KG1 (cell line): ENCODE measurements at regions not wholly inside any gene's neighbourhood (a gene's known extent, or its start where the extent isn't known, plus 50 kb on each side); places are given as distances from the start of the nearest gene placed in this dataset.
"Not testable (repeated sequence)": the region's sequence is repeated elsewhere in the genome, so short reads cannot be mapped to it uniquely, and the experiment has no call there.

Source experiments
- DNase-seq: peaks from one replicate; lab custom pipeline; 2025; lab: John Stamatoyannopoulos, UW

DNA sequence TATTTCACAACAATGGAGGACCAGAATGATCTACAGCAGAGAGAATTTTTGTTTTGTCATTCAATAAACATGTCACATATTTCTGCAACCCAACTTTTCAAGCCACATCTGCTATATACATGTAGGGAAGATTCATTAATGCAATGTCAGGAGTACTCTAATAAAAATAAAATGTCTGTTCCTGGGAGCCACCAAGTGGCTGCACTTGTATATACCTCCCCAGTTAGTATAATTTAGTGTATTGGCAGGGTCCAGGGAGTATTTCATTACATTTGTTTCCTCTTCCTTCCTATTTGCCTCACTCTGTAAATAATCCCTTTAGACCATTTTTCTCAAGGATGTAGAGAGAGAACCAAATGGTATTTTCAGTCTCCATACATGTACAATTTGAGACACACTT, 1169.0 kb downstream of the DIAPH3 start:
- DNase-seq: no peak

GRCh38 chr13:58998716-58999115, 1165.0 kb downstream of the DIAPH3 start:
- DNase-seq: no peak

GRCh38 chr13:58999851-59000250, 1163.9 kb downstream of the DIAPH3 start:
- no peak for DNase-seq

GRCh38 chr13:59000770-59001169, 1163.0 kb downstream of the DIAPH3 start:
- DNase-seq: no peak

DNA sequence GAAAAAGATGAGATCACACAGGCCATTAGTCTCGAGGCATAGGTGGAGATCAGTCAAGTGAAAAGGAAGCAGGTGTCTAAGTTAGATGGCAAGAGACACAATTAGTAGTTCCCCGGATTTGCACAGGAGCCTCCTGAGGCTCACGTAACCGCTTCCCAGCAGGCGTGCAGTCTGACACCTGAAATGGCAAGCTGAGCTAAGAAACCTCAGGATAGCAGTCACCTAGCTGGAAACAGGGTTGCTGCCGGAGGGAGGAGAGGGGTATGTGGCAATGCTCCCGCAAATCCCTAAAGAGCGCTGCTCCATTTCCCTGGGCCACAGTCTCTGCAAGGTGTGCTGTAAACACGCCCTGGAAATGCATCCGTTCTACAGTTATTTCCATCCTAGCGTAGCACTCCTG, 1151.0 kb downstream of the DIAPH3 start:
- no peak for DNase-seq

DNA sequence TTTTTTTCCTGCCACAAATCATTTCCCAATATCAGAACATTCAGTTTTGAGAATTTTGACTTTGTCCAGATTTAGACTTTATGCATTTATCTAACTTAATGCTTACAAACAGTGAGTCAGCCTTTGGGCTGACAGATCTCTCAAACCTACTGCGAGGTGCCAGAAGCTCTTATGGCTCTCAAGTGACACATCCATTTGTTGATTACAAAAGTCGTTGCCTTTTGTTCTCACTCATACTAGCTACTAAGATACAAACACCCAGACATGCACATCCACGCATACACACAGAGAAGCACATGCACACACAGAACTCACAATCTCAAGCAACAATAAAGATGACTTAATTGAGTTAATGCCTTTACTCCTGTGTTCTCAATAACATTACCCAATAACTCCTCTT, 1147.5 kb downstream of the DIAPH3 start:
- no peak for DNase-seq

DNA sequence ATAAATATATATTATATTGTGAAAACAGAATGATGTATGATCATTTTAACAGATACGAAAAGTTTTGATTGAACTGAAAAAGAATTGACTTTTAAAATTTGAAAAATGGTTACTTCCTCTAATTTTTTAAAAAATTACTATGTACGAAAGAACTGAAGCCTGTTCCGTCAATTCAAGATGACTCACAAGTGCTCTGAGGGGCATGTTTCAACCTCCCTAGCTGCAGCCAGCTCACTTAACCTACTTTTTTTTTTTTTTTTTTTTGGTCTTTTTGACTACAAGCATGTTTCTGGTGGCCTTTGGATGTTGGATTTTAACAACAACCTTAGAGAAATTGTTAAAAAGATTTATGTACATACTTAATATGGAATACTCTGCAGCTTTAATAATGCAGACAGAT, 1139.3 kb downstream of the DIAPH3 start:
- DNase-seq: no peak

DNA sequence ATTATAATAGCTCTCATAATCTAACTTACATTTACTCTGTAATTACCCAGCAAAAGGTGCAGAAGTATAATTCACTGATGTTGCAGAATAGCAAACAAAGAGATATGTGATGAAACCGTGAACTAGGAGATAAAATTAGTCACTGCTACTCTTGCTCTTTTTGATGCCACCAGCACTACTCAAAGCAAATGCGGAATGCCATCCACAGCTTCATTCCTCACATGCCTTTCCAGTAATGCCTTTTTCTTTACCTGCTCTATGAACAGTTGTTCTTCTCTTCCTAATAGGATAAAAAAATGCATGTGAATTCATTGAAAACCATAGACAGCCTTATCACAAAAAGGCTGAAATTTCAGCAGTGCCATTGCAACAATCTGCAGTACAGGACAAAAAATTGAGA, 1129.5 kb downstream of the DIAPH3 start:
- no peak for DNase-seq

GRCh38 chr13:59038824-59039223, 1124.9 kb downstream of the DIAPH3 start:
- no peak for DNase-seq

DNA sequence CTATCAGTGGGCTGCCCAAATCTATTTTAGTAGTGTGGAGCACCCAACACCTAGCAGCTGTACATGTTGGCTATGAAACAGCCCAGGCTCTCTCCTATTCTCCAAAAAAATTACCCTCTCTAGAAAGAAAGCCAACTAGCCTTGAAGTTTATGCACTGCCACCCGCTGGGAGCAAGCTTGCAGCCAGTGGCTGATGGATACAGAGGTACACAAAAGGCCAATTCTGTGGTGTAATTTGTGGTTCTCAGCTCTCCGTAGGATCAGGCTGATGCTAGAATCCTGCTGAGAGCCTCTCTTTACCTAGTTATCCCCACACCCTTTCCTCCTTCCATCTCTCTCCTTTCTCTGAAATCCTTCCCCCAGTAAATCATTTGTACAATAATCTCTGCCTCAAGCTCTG, 1120.7 kb downstream of the DIAPH3 start:
- no peak for DNase-seq

- DNase-seq: no peak
Observed at GRCh38 chr13:59047546-59047945, 1116.2 kb downstream of the DIAPH3 start.

- no peak for DNase-seq
Observed at GRCh38 chr13:59061621-59062020, 1102.1 kb downstream of the DIAPH3 start.

DNA sequence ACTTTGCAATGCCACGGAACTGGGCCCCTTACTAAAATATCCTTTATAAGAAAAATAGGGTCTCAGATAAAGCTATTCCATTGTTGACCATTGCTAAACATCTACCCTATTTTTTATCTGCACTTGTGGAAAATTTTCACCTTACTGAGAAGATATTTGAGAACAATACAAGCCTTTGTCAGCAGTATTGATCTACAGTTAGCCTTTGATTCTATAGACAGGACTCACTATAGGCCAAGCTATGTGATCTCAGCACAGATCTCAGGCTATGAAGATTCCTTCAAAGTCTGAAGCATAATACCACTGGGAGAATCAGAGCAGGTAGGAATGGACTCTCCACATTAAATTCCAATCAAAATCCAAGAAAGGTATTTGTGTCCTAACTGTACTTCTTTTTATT, 1099.7 kb downstream of the DIAPH3 start:
- DNase-seq: no peak

- not testable (repeated sequence) for DNase-seq
Observed at GRCh38 chr13:59076386-59076785, 1087.3 kb downstream of the DIAPH3 start.

- no peak for DNase-seq
Observed at GRCh38 chr13:59086147-59086546, 1077.6 kb downstream of the DIAPH3 start.

GRCh38 chr13:59088716-59089115, 1075.0 kb downstream of the DIAPH3 start:
- DNase-seq: no peak

DNA sequence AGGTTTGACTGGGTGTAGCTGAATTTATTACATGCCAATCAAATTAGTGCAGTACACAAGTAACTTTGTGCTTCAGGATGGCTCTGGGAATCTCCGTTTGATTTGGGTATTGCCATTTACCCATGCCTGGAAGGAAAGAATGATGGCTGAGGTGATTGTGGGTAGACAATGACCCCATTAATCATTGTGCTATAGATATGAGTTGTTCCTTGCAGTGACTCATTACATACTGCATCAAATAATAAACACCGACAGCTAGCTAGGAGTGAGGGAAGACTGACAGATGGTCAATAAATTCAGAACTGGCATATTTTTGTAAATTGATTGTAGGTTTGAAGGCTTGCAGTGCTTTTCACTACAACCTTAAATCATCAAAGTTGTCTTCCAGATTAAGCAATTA, 1069.5 kb downstream of the DIAPH3 start:
- no peak for DNase-seq

DNA sequence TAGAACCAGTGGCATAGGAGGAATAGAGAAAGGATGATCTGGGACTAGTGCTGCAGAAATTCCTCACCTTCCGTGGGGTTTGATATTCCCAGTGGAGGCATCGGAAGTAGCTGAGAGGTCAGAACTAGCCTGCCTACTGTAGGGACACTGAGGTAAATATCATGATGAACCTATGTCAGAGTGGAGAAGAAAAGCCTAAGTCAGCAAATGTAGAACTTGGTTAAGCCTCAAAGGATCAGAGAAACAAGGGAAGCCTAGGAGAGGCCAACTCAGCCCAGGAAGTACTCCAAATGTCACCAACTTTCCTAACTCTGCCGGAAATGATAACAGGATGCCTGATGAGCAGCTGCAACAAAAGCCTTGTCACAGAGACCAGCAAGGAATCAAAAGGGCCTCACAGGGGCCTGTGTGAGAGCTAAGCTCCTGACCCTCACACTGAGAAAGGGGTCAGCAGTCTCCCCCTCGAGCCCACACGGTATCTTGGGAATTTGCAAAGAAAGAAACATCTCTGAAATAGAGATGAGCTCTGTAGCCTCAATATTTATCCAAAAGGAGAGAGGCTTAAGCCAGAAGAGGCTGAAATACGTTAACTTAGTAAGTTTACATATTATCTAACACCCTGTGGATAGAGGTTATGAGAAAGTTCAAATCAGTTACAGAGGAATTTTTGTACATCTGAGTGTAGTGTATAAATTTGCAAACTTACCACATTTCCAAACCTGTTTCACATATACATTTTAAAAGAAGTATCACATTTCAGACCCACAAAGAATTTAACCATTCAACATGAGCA, 1064.3 kb downstream of the DIAPH3 start:
- no peak for DNase-seq

DNA sequence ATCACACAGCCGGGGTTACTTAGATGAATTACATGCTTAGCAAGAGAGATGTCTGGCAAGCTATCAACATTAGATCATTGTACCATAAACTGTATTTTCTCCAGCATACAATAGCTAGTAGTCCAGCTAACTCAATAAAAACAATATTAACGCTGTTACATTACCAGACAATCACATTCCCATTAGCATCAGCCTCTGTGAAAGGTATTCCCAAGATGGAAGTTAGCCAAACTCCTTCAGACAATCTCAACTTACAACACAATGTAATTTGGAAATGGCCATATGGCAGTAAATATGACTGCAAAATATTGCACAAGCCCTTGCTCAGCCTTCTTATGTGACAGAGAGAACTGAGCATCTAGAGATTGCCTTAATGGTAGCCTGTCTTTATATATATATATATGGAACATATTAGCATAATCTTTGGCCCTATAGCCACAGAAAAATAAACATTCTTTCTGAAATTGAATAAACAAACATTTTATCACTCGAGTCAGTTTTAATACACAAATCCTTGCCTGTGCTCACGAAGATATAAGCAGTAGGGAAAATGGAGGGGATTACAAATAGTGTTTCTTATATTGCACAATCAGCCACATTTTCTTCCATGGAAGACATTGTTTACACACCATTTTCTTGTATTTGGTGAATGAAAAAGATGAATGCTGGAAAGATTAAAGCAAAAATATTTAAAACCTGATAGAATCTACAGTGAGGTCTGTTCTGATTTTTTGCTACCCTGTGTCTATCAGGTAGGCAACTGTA, 1060.5 kb downstream of the DIAPH3 start:
- DNase-seq: no peak

DNA sequence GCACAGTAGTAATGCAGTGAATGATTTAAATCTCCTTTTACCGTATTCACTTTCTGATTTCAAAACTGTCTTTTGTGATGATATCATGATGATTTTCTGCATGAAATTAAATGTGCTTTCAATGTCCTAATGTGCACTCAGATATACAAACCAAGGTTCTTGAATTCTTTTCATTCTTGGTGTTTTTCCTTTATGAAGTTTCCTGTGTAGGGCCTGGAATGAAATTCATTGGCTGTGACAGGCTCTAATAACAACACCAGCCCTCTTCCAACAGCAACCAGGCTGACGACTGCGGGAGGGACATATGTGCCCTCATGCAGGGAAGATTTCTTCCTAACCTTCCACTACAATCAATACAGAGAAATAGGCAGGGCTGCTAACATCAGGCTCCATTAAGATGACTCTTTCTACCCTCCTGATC, 1052.0 kb downstream of the DIAPH3 start:
- no peak for DNase-seq

GRCh38 chr13:59112221-59112718, 1051.5 kb downstream of the DIAPH3 start:
- no peak for DNase-seq

DNA sequence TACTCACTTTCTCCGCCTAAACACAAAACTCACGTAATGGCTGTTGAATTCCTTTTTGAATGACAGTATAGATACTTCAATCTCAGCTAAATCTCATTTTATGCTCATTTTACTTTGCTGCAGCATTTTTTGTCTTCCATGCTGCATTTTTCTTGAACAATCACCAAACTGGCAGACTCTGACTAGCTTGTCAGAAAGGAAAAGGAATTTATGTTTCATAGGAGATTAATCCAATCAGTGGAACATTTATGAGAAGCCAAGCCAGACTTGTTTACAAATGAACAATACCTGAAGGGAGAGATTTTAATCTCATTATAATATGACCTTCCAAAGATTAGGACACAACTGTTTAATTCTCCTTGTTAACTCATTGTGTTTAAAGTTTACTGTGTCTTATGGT, 1044.3 kb downstream of the DIAPH3 start:
- no peak for DNase-seq

- no peak for DNase-seq
Observed at GRCh38 chr13:59120297-59120843, 1043.4 kb downstream of the DIAPH3 start.
